ENCODE measurements at regions not wholly inside any gene's neighbourhood (a gene's known extent, or its start where the extent isn't known, plus 50 kb on each side); places are given as distances from the start of the nearest gene placed in this dataset.

DNA sequence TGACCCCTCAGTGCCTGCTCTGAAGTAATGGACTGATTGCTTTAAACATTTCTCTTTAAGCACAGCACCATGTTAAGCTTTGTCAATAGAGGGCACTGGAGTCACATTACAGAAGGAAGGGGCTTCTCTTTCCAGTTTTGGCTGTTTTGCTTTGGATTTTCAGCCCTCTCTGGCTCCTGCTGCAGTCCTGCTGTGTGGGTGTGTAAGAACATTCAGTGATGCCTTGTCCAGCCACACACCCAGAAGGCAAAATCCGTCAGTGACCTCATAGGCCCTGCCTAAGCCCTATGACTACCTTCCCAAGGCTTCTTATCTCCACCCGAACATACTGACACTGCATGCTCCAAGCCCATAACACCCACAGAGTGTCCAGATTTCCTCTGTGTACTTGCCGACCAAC, 215.3 kb upstream of the CTSO start:
- TF ChIP-seq, protein P1, sequence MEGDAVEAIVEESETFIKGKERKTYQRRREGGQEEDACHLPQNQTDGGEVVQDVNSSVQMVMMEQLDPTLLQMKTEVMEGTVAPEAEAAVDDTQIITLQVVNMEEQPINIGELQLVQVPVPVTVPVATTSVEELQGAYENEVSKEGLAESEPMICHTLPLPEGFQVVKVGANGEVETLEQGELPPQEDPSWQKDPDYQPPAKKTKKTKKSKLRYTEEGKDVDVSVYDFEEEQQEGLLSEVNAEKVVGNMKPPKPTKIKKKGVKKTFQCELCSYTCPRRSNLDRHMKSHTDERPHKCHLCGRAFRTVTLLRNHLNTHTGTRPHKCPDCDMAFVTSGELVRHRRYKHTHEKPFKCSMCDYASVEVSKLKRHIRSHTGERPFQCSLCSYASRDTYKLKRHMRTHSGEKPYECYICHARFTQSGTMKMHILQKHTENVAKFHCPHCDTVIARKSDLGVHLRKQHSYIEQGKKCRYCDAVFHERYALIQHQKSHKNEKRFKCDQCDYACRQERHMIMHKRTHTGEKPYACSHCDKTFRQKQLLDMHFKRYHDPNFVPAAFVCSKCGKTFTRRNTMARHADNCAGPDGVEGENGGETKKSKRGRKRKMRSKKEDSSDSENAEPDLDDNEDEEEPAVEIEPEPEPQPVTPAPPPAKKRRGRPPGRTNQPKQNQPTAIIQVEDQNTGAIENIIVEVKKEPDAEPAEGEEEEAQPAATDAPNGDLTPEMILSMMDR (IDR thresholded peaks at IDR 0.05; ENCODE audit: insufficient read depth, low read length, poor library complexity, severe bottlenecking) = no peak
- TF ChIP-seq EZH2phosphoT487 (conservative IDR thresholded peaks at IDR 0.05; ENCODE audit: low read length) = no peak

DNA sequence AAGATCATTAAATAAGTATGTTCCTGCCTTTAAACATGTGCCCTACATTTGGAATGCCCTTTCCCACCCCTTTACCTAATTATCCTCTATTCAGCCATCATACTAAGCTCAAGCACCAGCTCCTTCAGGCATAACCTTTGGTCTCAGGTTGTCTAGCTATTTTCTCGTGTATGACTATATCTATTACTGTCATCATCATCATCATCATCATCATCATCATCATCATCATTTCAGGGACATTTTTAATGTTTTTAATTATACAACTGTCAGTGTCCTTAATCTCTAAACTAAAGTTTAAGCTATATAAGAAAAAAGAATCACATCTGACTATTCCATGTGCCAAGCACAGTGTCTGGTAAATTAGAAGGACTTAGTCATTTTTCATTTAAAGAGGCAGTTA, 214.6 kb upstream of the CTSO start:
- Histone ChIP-seq H3K36me3 (ENCODE audit: low read length) (no peaks in the 10 kb centered on the region), H3K27me3 (ENCODE audit: low read length) (no peaks in the 10 kb centered on the region), H3K27ac (ENCODE audit: low read depth, low read length) (no peak overlapping the region), H3K4me2 (ENCODE audit: low read depth, low read length, poor library complexity, severe bottlenecking) (no peak overlapping the region), H3K9me2 (replicated peaks; ENCODE audit: insufficient read depth, low read length) (no peaks in the 10 kb centered on the region), H3K4me3 (ENCODE audit: insufficient read depth, low read length, poor library complexity, severe bottlenecking) (no peak overlapping the region), H3K9me3 (ENCODE audit: insufficient read depth, low read length) (no peaks in the 10 kb centered on the region), H3K9ac (ENCODE audit: low read length) (no peak overlapping the region), H3F3A (ENCODE audit: insufficient read depth) (no peaks in the 10 kb centered on the region), H4K20me1 (ENCODE audit: low read depth, low read length) (no peaks in the 10 kb centered on the region), H2AFZ (ENCODE audit: low read depth, low read length, severe bottlenecking) (no peak overlapping the region), H3K79me2 (ENCODE audit: insufficient read depth, low read length) (no peaks in the 10 kb centered on the region)
- TF ChIP-seq, protein P1 (IDR thresholded peaks at IDR 0.05; ENCODE audit: insufficient read depth, low read length, poor library complexity, severe bottlenecking) = no peak
- TF ChIP-seq EZH2phosphoT487 (conservative IDR thresholded peaks at IDR 0.05; ENCODE audit: low read length) = no peak

More for the DNA sequence above, 215.3 kb upstream of the CTSO start:
- Histone ChIP-seq H3K36me3 (ENCODE audit: low read length) (no peaks in the 10 kb centered on the region), H3K79me2 (ENCODE audit: insufficient read depth, low read length) (no peaks in the 10 kb centered on the region), H3K27ac (ENCODE audit: low read depth, low read length) (no peak overlapping the region), H2AFZ (ENCODE audit: low read depth, low read length, severe bottlenecking) (no peak overlapping the region), H3K27me3 (ENCODE audit: low read length) (no peaks in the 10 kb centered on the region), H3F3A (ENCODE audit: insufficient read depth) (no peaks in the 10 kb centered on the region), H3K4me2 (ENCODE audit: low read depth, low read length, poor library complexity, severe bottlenecking) (no peak overlapping the region), H3K9ac (ENCODE audit: low read length) (no peak overlapping the region), H3K4me3 (ENCODE audit: insufficient read depth, low read length, poor library complexity, severe bottlenecking) (no peak overlapping the region), H3K9me2 (replicated peaks; ENCODE audit: insufficient read depth, low read length) (no peaks in the 10 kb centered on the region), H3K9me3 (ENCODE audit: insufficient read depth, low read length) (no peaks in the 10 kb centered on the region), H4K20me1 (ENCODE audit: low read depth, low read length) (no peaks in the 10 kb centered on the region)

DNA sequence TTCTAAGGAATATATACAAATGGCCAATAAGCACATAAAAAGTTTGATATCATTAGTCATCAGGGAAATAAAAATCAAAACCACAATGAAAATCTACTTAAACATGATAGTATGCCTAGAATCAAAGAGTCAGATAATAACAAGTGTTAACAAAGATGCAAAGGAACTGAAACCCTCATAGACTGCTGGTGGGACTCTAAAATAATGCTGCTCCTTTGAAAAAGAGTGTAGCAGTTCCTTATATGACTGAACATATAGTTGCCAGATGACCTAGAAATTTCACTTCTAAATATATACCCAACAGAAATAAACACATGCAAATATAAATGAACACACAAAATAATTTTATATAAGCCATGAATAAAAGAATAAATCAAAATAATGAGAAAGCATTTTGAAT, 205.1 kb upstream of the CTSO start:
- H3K4me2 ChIP-seq (ENCODE audit: low read depth, low read length, poor library complexity, severe bottlenecking) = no peak overlapping the region
- no peak for TF ChIP-seq EZH2phosphoT487 (conservative IDR thresholded peaks at IDR 0.05; ENCODE audit: low read length)
- TF ChIP-seq, protein P1 (IDR thresholded peaks at IDR 0.05; ENCODE audit: insufficient read depth, low read length, poor library complexity, severe bottlenecking) = no peak
- no peak overlapping the region for H3K27ac ChIP-seq (ENCODE audit: low read depth, low read length)
- no peaks in the 10 kb centered on the region for H3K79me2 ChIP-seq (ENCODE audit: insufficient read depth, low read length)
- H3F3A ChIP-seq (ENCODE audit: insufficient read depth) = no peaks in the 10 kb centered on the region
- H3K4me3 ChIP-seq (ENCODE audit: insufficient read depth, low read length, poor library complexity, severe bottlenecking) = no peak overlapping the region
- no peak overlapping the region for H3K9ac ChIP-seq (ENCODE audit: low read length)
- H3K9me3 ChIP-seq (ENCODE audit: insufficient read depth, low read length) = no peaks in the 10 kb centered on the region
- no peak overlapping the region for H2AFZ ChIP-seq (ENCODE audit: low read depth, low read length, severe bottlenecking)
- H3K36me3 ChIP-seq (ENCODE audit: low read length) = no peaks in the 10 kb centered on the region
- no peaks in the 10 kb centered on the region for H3K27me3 ChIP-seq (ENCODE audit: low read length)
- H4K20me1 ChIP-seq (ENCODE audit: low read depth, low read length) = no peaks in the 10 kb centered on the region
- no peaks in the 10 kb centered on the region for H3K9me2 ChIP-seq (replicated peaks; ENCODE audit: insufficient read depth, low read length)
